OCI-LY3 (cell line): ENCODE measurements at regions not wholly inside any gene's neighbourhood (a gene's known extent, or its start where the extent isn't known, plus 50 kb on each side); places are given as distances from the start of the nearest gene placed in this dataset.

ENCODE experiments used
- H2AFZ ChIP-seq: fragments of 200-600, 300-600 bp; shearing (Covaris generic); 2 replicates; pipeline ENCODE4 v1.6.0; 2014; ENCODE audit warnings: antibody characterized with exemption, low read depth, low read length
- H3K27ac ChIP-seq: fragments of 200-600, 300-600 bp; sonication (generic); 2 replicates; pipeline ENCODE4 v1.5.1; 2014; ENCODE audit warnings: mild to moderate bottlenecking, low read length, moderate library complexity, mixed read lengths
- H3K27me3 ChIP-seq: fragments of 200-600, 300-600 bp; sonication (generic); 2 replicates; pipeline ENCODE4 v1.6.1; 2014; ENCODE audit warnings: low read depth, low read length, mixed read lengths
- H3K36me3 ChIP-seq: fragments of 200-600, 300-600 bp; sonication (generic); replicated peaks from 2 replicates; pipeline ENCODE3; 2014; ENCODE audit warnings: low read depth, low read length, mixed read lengths
- H3K4me1 ChIP-seq: fragments of 300-600, 200-600 bp; sonication (generic); 2 replicates; pipeline ENCODE4 v1.6.1; 2014; ENCODE audit warnings: low read length, mixed read lengths
- H3K4me2 ChIP-seq: fragments of 200-600, 300-600 bp; sonication (generic); 2 replicates; pipeline ENCODE4 v1.6.1; 2014; ENCODE audit warnings: low read length, mixed read lengths
- H3K4me3 ChIP-seq: fragments of 300-600, 200-600 bp; sonication (generic); 2 replicates; pipeline ENCODE4 v1.5.1; 2014; ENCODE audit warnings: antibody characterized with exemption, mild to moderate bottlenecking, low read length, moderate library complexity
- H3K79me2 ChIP-seq: fragments of 300-600, 200-600 bp; shearing (Covaris generic); 2 replicates; pipeline ENCODE4 v1.6.1; 2014; ENCODE audit warnings: mild to moderate bottlenecking, low read length, mixed read lengths
- H3K9ac ChIP-seq: fragments of 300-600, 200-600 bp; shearing (Covaris generic); 2 replicates; pipeline ENCODE4 v1.6.0; 2014; ENCODE audit warnings: mild to moderate bottlenecking, low read length, moderate library complexity
- H3K9me3 ChIP-seq: fragments of 200-600, 300-600 bp; shearing (Covaris generic); 2 replicates; pipeline ENCODE4 v1.6.1; 2014; ENCODE audit warnings: low read length, mixed read lengths; ENCODE audit not compliant: insufficient read depth
- H4K20me1 ChIP-seq: fragments of 200-600, 300-600 bp; sonication (generic); 2 replicates; pipeline ENCODE4 v1.6.1; 2016; ENCODE audit warnings: low read length, mixed read lengths; ENCODE audit not compliant: insufficient read depth
- CTCF ChIP-seq: fragments of 200-600, 300-600 bp; sonication (generic); IDR thresholded peaks from 2 replicates; pipeline ENCODE4 v1.5.1; 2014; ENCODE audit warnings: antibody characterized with exemption, low read length, low read depth
- EZH2phosphoT487 ChIP-seq: fragments of 200-600 bp; shearing (Covaris generic); IDR thresholded peaks from 2 replicates; pipeline ENCODE4 v1.6.1; 2018; ENCODE audit warnings: antibody characterized with exemption, mixed run types, low read depth

GRCh38 chr5:4189317-4189716, 593.7 kb downstream of the IRX1 start:
- Histone ChIP-seq H3K4me3 (no peak overlapping the region), H3K36me3 (no peaks in the 10 kb centered on the region), H4K20me1 (no peaks in the 10 kb centered on the region), H3K4me2 (no peak overlapping the region), H2AFZ (no peak overlapping the region), H3K79me2 (no peaks in the 10 kb centered on the region), H3K4me1 (no peaks in the 10 kb centered on the region; the same call in 1 of the 2 replicates), H3K27ac (no peak overlapping the region), H3K9me3 (no peaks in the 10 kb centered on the region), H3K9ac (no peak overlapping the region), H3K27me3 (no peaks in the 10 kb centered on the region)
- no peak for TF ChIP-seq EZH2phosphoT487
- no peak for TF ChIP-seq CTCF

DNA sequence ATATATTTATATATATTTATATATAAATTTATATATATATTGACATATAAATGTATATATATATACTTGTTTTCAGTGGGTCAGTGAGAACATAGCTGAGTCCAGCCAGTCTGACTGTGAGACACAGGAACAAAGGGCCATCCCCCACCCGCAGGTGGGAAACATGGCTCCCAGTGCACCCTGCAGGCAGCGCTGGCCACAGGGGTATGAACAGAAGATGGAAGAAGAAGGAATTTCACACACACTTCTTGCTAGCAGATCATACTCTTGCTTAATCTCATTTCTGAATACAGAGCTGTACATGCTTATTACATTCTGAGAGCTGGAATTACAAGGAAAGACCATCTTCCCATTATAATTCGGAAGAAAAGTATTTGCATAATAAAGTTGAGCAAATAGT, 595.4 kb downstream of the IRX1 start:
- Histone ChIP-seq H3K4me1 (no peaks in the 10 kb centered on the region; the same call in 1 of the 2 replicates), H2AFZ (no peak overlapping the region), H3K9me3 (no peaks in the 10 kb centered on the region), H3K4me2 (no peak overlapping the region), H3K27me3 (no peaks in the 10 kb centered on the region), H3K4me3 (no peak overlapping the region), H3K27ac (no peak overlapping the region), H3K79me2 (no peaks in the 10 kb centered on the region), H3K36me3 (no peaks in the 10 kb centered on the region), H4K20me1 (no peaks in the 10 kb centered on the region), H3K9ac (no peak overlapping the region)
- no peak for TF ChIP-seq CTCF
- TF ChIP-seq EZH2phosphoT487, result no peak

DNA sequence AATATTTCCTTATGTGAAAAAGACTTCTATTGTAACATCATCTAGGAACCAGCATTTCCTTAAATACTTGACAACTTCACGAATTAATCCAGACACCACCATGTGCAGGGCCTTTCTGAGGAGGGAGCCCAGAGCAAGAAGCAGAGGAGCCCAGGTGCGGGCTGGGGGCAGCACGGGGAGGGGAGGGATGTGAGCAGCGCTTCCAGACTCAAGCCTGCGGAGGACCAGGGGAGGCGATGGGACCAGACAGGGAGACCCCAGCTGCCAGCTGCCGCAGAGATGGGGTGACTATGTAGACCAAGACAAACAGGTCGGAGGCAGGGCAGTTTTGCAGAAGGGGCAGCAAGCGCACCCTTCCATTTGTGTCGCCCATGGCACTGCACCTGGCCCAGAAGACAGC, 596.1 kb downstream of the IRX1 start:
- TF ChIP-seq CTCF, result no peak
- TF ChIP-seq EZH2phosphoT487, result no peak
- Histone ChIP-seq H3K79me2 (no peaks in the 10 kb centered on the region), H4K20me1 (no peaks in the 10 kb centered on the region), H3K4me1 (no peaks in the 10 kb centered on the region), H3K36me3 (no peaks in the 10 kb centered on the region), H3K4me3 (no peak overlapping the region), H3K9me3 (no peaks in the 10 kb centered on the region), H3K27me3 (no peaks in the 10 kb centered on the region), H3K27ac (no peak overlapping the region), H3K9ac (no peak overlapping the region), H2AFZ (no peak overlapping the region), H3K4me2 (no peak overlapping the region)

- no peaks in the 10 kb centered on the region for H3K9me3 ChIP-seq
- no peaks in the 10 kb centered on the region for H3K79me2 ChIP-seq
- no peaks in the 10 kb centered on the region for H4K20me1 ChIP-seq
- no peak overlapping the region for H3K9ac ChIP-seq
- H3K4me1 ChIP-seq, result no peaks in the 10 kb centered on the region
- H3K4me2 ChIP-seq, result no peak overlapping the region
- no peaks in the 10 kb centered on the region for H3K36me3 ChIP-seq
- H3K27ac ChIP-seq, result no peak overlapping the region
- H3K27me3 ChIP-seq, result no peaks in the 10 kb centered on the region
- H3K4me3 ChIP-seq, result no peak overlapping the region
- no peak for TF ChIP-seq EZH2phosphoT487
- TF ChIP-seq CTCF, result no peak
- no peak overlapping the region for H2AFZ ChIP-seq
These were observed 596.5 kb downstream of the IRX1 start for GRCh38 chr5:4192111-4192510.
